ENCODE measurements at regions not wholly inside any gene's neighbourhood (a gene's known extent, or its start where the extent isn't known, plus 50 kb on each side); places are given as distances from the start of the nearest gene placed in this dataset.
"Not testable (repeated sequence)": the region's sequence is repeated elsewhere in the genome, so short reads cannot be mapped to it uniquely, and the experiment has no call there.

GRCh38 chr12:7591531-7591930 is 74.2 kb downstream of the APOBEC1 start:
- no peak for DNase-seq

GRCh38 chr12:7590085-7590484 is 75.6 kb downstream of the APOBEC1 start:
- not testable (repeated sequence) for DNase-seq

GRCh38 chr12:7588742-7589329 is 76.9 kb downstream of the APOBEC1 start:
- peak; percentile 1 for DNase-seq

- DNase-seq: not testable (repeated sequence)
These were observed 80.6 kb upstream of the CD163 start for GRCh38 chr12:7584137-7584536.

DNA sequence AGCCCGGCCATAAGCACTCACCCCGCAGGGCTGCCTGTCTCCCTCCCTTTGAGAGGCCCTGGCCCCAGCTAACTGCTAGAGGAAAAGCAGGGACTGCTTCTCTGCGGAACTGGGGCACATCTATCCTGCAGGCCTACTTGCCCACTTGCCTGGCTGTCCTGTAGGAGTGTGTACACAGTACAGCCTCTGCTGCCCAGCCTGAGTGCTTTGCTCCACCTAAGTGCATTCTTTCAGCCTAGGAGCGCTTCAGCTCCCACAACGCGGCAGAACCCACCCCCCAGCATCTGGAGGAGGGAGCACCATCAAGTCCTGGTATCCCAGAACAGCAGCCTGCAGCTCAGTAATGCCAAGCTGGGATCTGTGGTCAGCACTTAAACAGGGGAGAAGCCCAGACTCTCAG is 79.9 kb upstream of the CD163 start:
- DNase-seq: no peak

- no peak for DNase-seq
These were observed 79.2 kb upstream of the CD163 start for GRCh38 chr12:7582796-7583195.

GRCh38 chr12:7581625-7582024 is 78.0 kb upstream of the CD163 start:
- no peak for DNase-seq

DNA sequence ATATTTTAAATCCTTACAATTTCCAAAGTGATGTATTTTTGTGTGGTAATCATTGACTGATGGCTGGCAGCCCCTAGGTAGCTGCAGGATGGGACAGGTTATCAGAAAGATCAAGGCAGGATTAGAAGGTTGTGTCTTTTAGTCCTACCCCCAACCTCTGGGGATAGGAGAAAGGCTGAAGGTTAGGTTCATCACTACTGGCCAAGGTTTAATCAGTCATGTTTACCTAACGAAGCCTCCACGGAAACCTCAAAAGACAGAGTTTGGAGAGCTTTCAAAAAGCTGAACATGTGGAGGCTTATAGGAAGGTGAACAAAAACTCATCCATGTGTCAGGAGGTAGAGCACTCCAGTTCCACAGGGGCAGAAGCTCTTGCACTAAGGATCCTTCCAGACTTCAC is 77.5 kb upstream of the CD163 start:
- DNase-seq: no peak

DNA sequence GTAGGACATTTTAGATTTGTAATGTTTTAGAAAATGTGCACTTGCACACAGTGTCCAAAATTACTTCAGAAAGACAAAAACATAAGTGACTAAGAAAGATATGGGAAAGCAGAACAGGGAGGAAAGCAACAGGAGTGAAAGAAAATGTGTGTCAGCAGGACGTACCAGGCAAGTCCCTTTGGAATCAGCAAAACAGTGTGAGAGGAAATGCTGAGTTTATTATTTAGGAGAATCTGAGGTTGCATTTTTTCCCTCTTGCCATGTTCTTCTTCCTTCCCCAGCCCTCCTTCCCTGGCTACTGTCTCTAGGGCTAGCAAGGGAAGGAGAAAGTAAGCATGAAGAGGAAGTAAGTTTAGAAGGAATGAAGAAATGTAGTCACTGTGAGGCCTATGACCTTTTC is 67.7 kb upstream of the CD163 start:
- no peak for DNase-seq

- DNase-seq: no peak
These were observed 53.6 kb upstream of the CD163 start for GRCh38 chr12:7557227-7557626.

DNA sequence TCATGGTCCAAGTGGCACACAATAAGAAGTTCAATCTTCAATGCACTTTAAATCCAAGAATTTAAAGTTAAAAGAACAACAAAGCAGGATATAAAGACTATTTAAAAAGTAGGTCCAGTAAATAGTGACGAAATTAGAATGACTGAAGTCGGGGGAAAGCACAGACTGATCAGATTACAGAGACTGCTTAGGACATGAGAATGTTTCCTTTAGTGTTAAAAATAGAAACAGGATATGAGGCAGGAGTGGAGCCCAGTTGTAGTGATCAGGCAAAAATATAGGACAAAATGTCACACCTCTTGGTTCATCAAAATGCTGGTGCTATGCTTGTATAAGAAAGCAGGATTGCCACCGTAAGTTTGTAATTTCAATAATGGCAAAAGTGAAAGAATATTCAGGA is 52.2 kb upstream of the CD163 start:
- DNase-seq: peak; percentile 2

DNA sequence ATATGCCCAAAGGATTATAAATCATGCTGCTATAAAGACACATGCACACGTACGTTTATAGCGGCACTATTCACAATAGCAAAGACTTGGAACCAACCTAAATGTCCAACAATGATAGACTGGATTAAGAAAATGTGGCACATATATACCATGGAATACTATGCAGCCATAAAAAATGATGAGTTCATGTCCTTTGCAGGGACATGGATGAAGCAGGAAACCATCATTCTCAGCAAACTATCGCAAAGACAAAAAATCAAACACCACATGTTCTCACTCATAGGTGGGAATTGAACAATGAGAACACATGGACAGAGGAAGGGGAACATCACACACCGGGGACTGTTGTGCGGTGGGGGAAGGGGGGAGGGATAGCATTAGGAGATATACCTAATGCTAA is 51.3 kb upstream of the CD163 start:
- DNase-seq: not testable (repeated sequence)
